CD4-positive, alpha-beta T cell treated with Interleukin-1 beta for 1 hour (primary cell): ENCODE measurements at regions not wholly inside any gene's neighbourhood (a gene's known extent, or its start where the extent isn't known, plus 50 kb on each side); places are given as distances from the start of the nearest gene placed in this dataset.

Experiments
- DNase-seq, 2 donors: peaks; one replicate each; pipeline ENCODE4 v3.0.0-alpha.2; 2020 to 2022

GRCh38 chr14:58784931-58785330 lies 147.2 kb downstream of the DACT1 start:
- no peak for DNase-seq

DNA sequence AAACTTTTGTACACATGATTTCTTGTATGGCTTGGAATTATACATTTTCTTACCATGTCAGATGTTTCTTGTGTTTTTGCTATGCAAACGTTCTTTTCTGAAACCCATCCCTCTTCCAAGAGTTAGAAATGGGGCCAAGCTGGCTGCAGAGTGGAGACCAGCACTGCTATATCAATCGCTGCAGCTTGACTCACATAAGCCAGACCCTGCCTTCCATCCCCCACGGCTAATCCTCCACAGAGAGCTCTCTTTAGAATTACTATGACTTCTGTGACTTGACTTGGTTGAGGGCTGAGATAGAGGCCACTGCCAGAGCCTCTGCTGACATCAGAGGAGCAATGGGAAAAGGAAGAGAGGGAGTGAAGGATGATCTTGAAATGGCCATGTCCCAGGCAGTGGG lies 147.9 kb downstream of the DACT1 start:
- no peak for DNase-seq

- DNase-seq, result no peak
Measured at GRCh38 chr14:58787592-58787991, 149.8 kb downstream of the DACT1 start.

GRCh38 chr14:58788655-58789503 lies 151.1 kb downstream of the DACT1 start:
- no peak for DNase-seq

- no peak for DNase-seq
Measured at GRCh38 chr14:58789736-58790135, 152.0 kb downstream of the DACT1 start.

- no peak for DNase-seq
Measured at GRCh38 chr14:58792416-58792815, 154.7 kb downstream of the DACT1 start.

GRCh38 chr14:58793131-58793740 lies 155.5 kb downstream of the DACT1 start:
- no peak for DNase-seq

DNA sequence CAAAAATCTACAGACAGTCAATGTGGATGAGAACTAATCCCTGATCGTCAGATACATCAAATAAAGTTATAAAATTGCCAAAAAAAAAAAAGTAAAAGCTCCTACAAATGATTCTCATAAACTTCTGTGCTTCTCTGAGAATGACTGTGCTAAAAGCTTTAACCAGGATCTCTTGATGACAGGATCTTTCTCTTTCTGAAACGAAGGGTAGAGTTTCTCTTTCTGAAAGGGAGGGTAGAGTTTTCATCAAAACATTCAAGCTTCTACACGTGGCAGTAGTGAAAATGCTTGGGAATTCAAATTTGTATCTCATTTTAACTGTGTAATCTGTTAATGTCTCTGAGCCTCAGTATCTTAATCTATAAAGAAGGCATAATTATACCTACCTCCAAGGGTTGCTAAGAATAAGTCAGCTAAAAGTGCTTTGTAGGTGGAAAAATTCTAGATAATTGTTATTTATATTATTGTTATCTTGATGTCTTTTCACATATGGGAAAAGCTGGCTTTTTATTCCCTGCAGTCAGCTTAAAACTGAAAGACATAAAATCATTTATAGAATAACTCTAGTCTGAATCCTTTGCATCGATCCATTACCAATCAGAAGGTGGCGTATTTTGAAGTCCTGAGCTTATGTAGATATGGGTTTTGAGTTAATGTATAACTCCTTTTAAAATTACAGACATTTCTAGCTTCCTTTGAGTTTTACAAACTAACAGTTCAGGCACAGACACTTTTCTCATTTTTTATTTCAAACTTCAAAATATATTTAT lies 157.4 kb downstream of the DACT1 start:
- no peak for DNase-seq

DNA sequence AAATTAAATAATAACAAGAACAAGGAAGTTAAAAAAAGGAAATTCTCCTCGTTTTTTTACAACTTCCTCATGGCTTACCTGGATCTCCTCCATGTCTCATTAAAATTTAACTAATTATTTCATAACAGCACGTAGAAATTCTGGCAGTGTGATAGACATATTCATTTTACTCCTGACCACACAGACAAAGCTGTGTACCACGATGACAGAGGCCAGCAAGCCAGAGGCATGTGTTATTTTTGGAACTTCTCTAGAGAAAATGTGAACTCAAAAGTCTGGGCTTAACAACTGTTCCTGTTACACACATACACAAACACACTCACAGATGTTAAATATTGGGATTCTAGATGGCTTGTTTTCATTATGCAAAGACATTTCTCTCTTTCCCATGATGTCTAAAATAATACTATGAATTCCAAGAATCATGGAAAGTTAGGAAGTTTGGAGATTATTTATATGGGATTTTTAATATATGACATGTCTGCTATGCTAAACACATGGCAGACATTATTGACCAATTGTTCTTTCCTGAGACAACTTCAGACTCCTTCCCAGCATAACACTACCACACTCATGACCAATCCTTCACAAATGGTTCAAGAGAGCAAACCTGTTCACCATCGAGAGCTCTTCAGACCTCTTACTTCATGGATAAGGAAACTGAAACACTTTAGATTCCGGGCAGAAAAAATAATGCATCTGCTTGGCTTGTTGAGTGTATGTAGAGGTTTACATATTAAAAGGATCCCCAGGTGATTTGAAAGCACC lies 158.7 kb downstream of the DACT1 start:
- no peak for DNase-seq

DNA sequence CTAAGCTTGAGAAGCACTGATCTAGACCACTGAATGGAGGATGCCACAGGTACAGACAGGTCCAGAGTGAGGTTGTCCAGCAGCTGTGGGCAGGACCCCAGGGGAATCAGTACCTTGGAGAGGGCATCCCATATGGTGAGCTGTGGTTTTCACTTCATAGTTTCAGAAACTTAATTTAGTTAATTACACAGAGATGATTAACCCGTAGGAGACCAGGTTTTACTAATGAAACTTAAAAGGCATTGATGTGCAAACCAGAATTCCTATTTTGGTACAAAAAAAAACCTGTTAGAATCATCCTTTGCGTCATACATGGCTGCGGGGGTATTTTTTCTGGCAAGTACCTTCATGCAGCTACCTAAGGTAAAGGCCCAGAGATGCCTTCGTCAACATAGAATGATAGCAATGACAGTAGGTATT lies 159.3 kb downstream of the DACT1 start:
- DNase-seq, result no peak

DNA sequence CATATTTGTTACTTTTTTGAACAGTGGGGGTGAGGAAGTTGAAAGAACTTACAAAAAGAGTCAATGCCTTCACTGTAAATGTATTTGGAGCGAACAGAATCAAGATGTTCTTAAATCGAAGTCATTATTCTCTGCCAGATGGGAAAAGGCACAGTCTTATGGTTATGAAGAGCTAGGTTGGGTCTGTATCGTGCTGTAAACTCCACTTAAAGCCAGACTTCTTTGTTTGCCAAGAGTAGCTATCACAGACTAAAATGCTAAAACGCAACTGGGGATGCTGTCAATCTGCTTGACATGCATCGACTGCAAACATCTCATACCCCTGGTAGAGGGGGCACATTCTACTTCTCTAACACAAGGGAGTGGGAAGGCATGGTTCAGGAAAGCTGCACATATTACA lies 160.4 kb downstream of the DACT1 start:
- no peak for DNase-seq

DNA sequence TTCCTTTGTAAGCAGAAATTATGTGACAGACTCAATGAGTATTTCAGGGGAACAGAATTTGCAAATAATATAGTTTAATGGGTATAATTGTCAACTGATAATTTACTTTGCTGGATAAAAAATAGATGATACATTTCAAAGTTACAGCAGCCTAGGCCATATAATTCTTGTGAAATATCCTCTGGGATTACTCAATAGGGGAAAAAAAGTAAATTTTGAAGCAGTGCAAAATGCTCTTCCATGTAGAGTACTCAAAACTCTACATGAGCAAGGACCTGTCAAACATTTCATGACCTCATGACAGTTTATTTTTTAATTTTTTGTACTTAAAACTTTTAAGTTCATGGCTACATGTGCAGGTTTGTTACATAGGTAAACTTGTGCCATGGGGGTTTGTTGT lies 163.3 kb downstream of the DACT1 start:
- no peak for DNase-seq

DNA sequence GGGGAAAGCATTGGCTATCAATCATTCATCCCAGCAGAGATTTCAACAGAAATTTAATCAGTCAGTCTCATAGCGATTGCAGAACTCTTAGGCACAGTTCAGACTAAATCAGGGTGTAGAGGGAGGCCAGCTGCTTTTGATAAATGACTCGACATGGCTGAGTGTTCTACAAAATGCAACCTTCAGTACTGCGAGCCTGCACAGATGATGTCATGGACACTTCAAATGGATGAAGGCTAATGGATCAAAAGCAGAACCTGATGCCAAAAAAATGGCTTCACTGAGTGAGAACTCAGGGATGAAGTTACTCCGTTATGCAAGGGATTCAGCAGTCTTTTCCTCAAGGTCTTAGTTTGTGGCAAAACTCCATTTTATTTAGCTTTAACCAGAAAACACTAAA lies 167.3 kb downstream of the DACT1 start:
- DNase-seq, result no peak

DNA sequence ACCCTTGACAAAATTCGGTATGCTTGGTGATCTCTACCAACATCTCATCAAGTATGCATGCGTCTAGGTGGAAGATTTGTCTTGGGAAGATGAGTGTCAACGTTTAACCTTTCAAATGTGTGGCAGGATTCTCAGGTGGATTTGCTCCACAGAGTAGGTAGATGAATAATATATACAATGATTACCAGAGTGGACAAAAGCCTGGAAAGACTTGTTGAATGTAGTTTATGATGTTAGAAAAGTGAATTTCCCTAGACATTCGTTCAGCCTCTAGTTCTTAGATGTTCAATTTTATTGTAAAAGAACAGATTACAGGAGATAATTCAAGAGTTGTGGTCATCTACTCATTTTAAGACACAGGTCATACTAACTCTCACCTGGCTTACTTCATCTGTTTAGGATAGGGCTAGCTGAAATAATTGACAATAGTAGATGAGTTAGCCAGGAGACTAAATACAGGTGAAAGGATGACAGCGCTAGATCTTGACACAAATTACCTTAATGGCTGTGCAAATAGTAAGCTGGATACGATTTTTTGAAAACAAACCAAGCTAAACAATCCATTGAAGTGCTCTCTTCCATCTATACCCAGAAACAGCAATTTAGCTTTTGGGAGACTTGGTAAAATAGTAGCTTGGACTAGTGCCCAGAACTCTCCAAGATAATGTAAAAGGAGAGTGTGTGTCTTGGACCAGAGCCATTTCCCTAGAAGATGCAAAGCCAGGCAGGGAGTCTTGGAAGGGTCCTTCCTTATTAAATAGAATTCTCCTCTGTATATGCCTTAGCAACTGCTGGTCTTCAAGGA lies 168.0 kb downstream of the DACT1 start:
- no peak for DNase-seq

GRCh38 chr14:58807191-58807590 lies 169.4 kb downstream of the DACT1 start:
- no peak for DNase-seq

DNA sequence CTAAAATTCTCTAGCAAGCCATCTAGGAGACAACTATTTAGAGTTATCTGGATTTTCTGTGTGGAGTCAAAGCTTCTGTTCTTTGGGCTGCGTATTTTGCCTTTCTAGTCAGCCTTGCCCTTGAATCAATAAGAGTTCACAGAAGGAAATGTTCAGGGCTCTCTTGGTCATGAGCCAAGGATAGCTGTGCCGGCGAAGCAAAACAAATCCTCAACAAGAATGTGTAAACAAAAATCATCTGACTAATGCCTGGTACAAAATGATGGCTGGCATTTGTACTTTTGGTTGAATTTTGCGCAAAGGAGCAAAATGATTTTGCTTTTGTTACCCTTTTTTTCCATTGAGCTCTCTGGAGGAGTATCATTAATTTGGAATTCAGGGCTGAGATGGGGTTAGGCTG lies 171.1 kb downstream of the DACT1 start:
- DNase-seq, result no peak

DNA sequence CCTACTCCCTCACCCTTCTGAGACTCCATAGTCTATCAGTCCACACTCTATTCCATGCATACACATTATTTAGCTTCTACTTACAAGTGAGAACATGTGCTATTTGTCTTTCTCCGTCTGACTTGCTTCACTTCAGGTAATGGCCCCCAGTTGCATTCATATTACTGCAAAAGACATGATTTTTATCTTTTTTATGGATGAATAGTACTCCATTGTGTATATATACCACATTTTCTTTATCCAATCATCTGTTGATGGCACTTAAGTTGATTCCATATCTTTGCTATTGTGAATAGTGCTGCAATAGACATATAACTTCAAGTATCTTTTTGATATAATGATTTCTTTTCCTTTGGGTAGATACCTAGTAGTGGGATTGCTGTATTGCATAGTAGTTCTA lies 171.8 kb downstream of the DACT1 start:
- DNase-seq, result no peak

- no peak for DNase-seq
Measured at GRCh38 chr14:58812050-58812910, 174.5 kb downstream of the DACT1 start.

DNA sequence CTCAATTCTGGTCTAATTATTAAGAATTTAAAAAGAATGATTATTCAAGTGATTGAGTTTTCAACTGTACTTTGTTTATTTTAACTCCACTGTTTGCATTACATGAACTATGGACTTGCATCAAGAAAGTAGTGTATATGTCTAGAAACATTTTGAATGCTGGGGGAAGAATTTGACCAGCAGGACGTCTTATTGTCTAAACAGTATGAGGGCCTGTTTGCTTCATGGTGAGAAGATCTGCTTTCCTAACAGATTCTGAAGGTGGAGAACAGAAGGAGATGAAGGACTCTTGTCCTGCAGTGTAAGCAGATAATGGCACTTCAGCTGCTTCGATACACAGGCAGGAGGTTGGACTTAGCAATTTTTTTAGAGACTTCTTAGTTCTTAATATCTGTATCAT lies 176.0 kb downstream of the DACT1 start:
- DNase-seq, result no peak

DNA sequence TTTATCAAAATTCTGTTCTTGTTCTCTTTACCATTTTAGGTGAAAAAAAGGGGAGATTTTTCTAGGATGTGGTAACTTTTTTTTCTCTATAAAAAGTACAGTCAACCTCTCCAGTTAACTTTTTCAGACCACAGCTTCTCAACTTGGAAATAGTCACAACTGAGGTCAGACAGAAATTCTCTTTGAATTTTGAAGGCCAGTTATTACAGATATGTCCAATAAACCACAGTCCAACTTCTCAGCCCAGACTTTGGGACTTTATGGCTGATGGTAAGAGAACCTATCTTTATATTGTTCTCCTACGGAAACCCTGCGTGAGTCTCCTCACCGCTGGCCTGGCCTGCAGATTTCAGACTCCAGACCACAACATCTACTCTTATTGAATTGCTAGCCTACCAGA lies 176.7 kb downstream of the DACT1 start:
- no peak for DNase-seq

GRCh38 chr14:58815161-58815701 lies 177.5 kb downstream of the DACT1 start:
- DNase-seq, result no peak
